H1 (cell line): ENCODE measurements at regions not wholly inside any gene's neighbourhood (a gene's known extent, or its start where the extent isn't known, plus 50 kb on each side); places are given as distances from the start of the nearest gene placed in this dataset.

Experiments used
- CTCF ChIA-PET: fragments of 300-600 bp; sonication (Branson Sonifier 250); formaldehyde crosslinking; loops from one replicate; lab custom pipeline; 2021; ENCODE audit not compliant: partially characterized antibody; lab: Charles Lee
- POLR2A ChIA-PET: fragments of 300-600 bp; sonication (Branson Sonifier 250); formaldehyde crosslinking; loops from one replicate; lab custom pipeline; 2021; ENCODE audit warnings: inconsistent platforms; ENCODE audit not compliant: partially characterized antibody; lab: Charles Lee
- DNase-seq, 2 experiments: peaks; one replicate each; pipeline versions ENCODE4 v3.0.0 to v3.0.0-alpha.2; 2010 to 2022; ENCODE audit warnings: low spot score in 2 of 2, low read depth in 1 of 2, mixed read lengths in 1 of 2
- FAIRE-seq: peaks from 2 replicates; lab custom pipeline; 2011; peaks lifted over from hg19 to GRCh38; lab: Jason Lieb, UNC
- H2AFZ ChIP-seq: 2 replicates; pipeline ENCODE4 v1.8.1; 2012; ENCODE audit warnings: low read length, inconsistent platforms
- H2AK5ac ChIP-seq: 2 replicates; pipeline ENCODE4 v1.6.1; 2013; ENCODE audit warnings: low read depth, low read length
- H2BK120ac ChIP-seq: replicated peaks from 2 replicates; pipeline ENCODE3; 2013; ENCODE audit warnings: low read depth, low read length, inconsistent platforms
- H2BK12ac ChIP-seq: 2 replicates; pipeline ENCODE4 v1.6.1; 2013; ENCODE audit warnings: low read depth, low read length
- H2BK15ac ChIP-seq: 2 replicates; pipeline ENCODE4 v1.6.1; 2013; ENCODE audit warnings: low read length
- H2BK20ac ChIP-seq: 2 replicates; pipeline ENCODE4 v1.6.1; 2013; ENCODE audit warnings: low read length
- H2BK5ac ChIP-seq: 2 replicates; pipeline ENCODE4 v1.6.1; 2013; ENCODE audit warnings: low read depth, low read length
- H3K14ac ChIP-seq: 2 replicates; pipeline ENCODE4 v1.6.1; 2013; ENCODE audit warnings: inconsistent platforms; ENCODE audit not compliant: insufficient read length
- H3K18ac ChIP-seq: 2 replicates; pipeline ENCODE4 v1.6.1; 2013; ENCODE audit warnings: low read length; ENCODE audit errors: extremely low read depth
- H3K23ac ChIP-seq: 2 replicates; pipeline ENCODE4 v1.6.1; 2013; ENCODE audit warnings: inconsistent platforms; ENCODE audit not compliant: insufficient read length
- H3K23me2 ChIP-seq: 2 replicates; pipeline ENCODE4 v1.6.1; 2013; ENCODE audit warnings: low read depth, low read length
- H3K27ac ChIP-seq: 2 replicates; pipeline ENCODE4 v1.6.1; 2011; ENCODE audit warnings: low read depth, low read length, inconsistent platforms
- H3K27me3 ChIP-seq, 4 experiments: replicated peaks in 1 of 4; 1 replicate in 1 of 4; 2 replicates in 3 of 4; pipeline versions ENCODE4 v1.6.1 to v1.8.1; 2011 to 2013; ENCODE audit warnings: low read length in 3 of 4, mild to moderate bottlenecking in 3 of 4, inconsistent platforms in 2 of 4, mixed read lengths in 2 of 4, moderate library complexity in 1 of 4; ENCODE audit not compliant: control insufficient read depth in 3 of 4, insufficient read depth in 3 of 4; ENCODE audit errors: extremely low read depth in 1 of 4
- H3K36me3 ChIP-seq, 4 experiments: 2 replicates each; pipeline versions ENCODE4 v1.6.1 to v1.8.1; 2011 to 2013; ENCODE audit warnings: mild to moderate bottlenecking in 4 of 4, low read length in 3 of 4, moderate library complexity in 2 of 4, control low read depth in 1 of 4, inconsistent platforms in 1 of 4; ENCODE audit not compliant: insufficient read depth in 4 of 4, control insufficient read depth in 2 of 4
- H3K4ac ChIP-seq: replicated peaks from 2 replicates; pipeline ENCODE3; 2013; ENCODE audit warnings: low read length, low read depth, mixed read lengths, inconsistent platforms; ENCODE audit not compliant: insufficient read length
- H3K4me1 ChIP-seq, 4 experiments: replicated peaks in 1 of 4; 1 replicate in 1 of 4; 2 replicates in 3 of 4; pipeline versions ENCODE4 v1.6.1 to v1.8.1; 2011 to 2013; ENCODE audit warnings: low read length in 3 of 4, inconsistent platforms in 2 of 4, mixed read lengths in 1 of 4; ENCODE audit not compliant: insufficient read depth in 4 of 4, control insufficient read depth in 3 of 4
- H3K4me2 ChIP-seq, 2 experiments: 2 replicates each; pipeline versions ENCODE4 v1.6.1 to v1.8.1; 2011 to 2013; ENCODE audit warnings: low read depth in 2 of 2, low read length in 2 of 2, control low read depth in 1 of 2, inconsistent platforms in 1 of 2, mild to moderate bottlenecking in 1 of 2; ENCODE audit not compliant: insufficient read depth in 1 of 2
- H3K4me3 ChIP-seq, 4 experiments: fragments of 200-600, 300-600 bp in 1 of 4; sonication (generic), shearing (Covaris generic), sonication (Bioruptor Twin) in 1 of 4; 2 replicates each; pipeline versions ENCODE4 v1.5.1 to v1.8.1; 2011 to 2016; ENCODE audit warnings: low read length in 4 of 4, low read depth in 3 of 4, control low read depth in 2 of 4, inconsistent platforms in 2 of 4, mild to moderate bottlenecking in 2 of 4, mixed read lengths in 1 of 4, moderate library complexity in 1 of 4; ENCODE audit not compliant: insufficient read depth in 2 of 4; ENCODE audit errors: extremely low read depth in 1 of 4
- H3K56ac ChIP-seq: replicated peaks from 2 replicates; pipeline ENCODE3; 2013; ENCODE audit warnings: low read depth, mild to moderate bottlenecking, mixed read lengths, low read length, inconsistent platforms; ENCODE audit not compliant: insufficient read length
- H3K79me1 ChIP-seq: 2 replicates; pipeline ENCODE4 v1.6.1; 2013; ENCODE audit warnings: low read depth, low read length, control low read depth
- H3K79me2 ChIP-seq, 2 experiments: 2 replicates each; pipeline versions ENCODE4 v1.6.1 to v1.8.1; 2012 to 2013; ENCODE audit warnings: low read length in 2 of 2, mild to moderate bottlenecking in 2 of 2, inconsistent platforms in 1 of 2; ENCODE audit not compliant: insufficient read depth in 2 of 2, control insufficient read depth in 1 of 2
- H3K9ac ChIP-seq, 4 experiments: replicated peaks in 1 of 4; 1 replicate in 1 of 4; 2 replicates in 3 of 4; pipeline versions ENCODE4 v1.6.1 to v1.8.1; 2011 to 2013; ENCODE audit warnings: low read depth in 3 of 4, low read length in 3 of 4, control low read depth in 2 of 4, mild to moderate bottlenecking in 2 of 4, moderate library complexity in 2 of 4, inconsistent platforms in 1 of 4; ENCODE audit errors: extremely low read depth in 1 of 4
- H3K9me3 ChIP-seq, 2 experiments: 2 replicates each; pipeline versions ENCODE4 v1.6.1 to v1.8.1; 2012 to 2013; ENCODE audit warnings: mild to moderate bottlenecking in 2 of 2, moderate library complexity in 2 of 2, control low read depth in 1 of 2, inconsistent platforms in 1 of 2, low read depth in 1 of 2, low read length in 1 of 2, mixed read lengths in 1 of 2; ENCODE audit not compliant: insufficient read depth in 2 of 2
- H4K20me1 ChIP-seq, 2 experiments: replicated peaks in 1 of 2; 2 replicates each; pipeline versions ENCODE3 to v1.8.1; 2011 to 2013; ENCODE audit warnings: inconsistent platforms in 2 of 2, low read length in 2 of 2, mild to moderate bottlenecking in 1 of 2; ENCODE audit not compliant: insufficient read depth in 2 of 2, control insufficient read depth in 1 of 2
- H4K5ac ChIP-seq: 2 replicates; pipeline ENCODE4 v1.6.1; 2013; ENCODE audit warnings: low read length, low read depth, mixed read lengths, inconsistent platforms; ENCODE audit not compliant: insufficient read length
- H4K8ac ChIP-seq: 2 replicates; pipeline ENCODE4 v1.8.0; 2013; ENCODE audit warnings: mild to moderate bottlenecking, moderate library complexity, low read length, inconsistent platforms; ENCODE audit not compliant: insufficient read depth; ENCODE audit errors: extremely low read depth
- H4K91ac ChIP-seq: replicated peaks from 2 replicates; pipeline ENCODE3; 2013; ENCODE audit warnings: low read length, mixed read lengths, inconsistent platforms; ENCODE audit not compliant: insufficient read length
- JUND ChIP-seq: IDR thresholded peaks from 2 replicates; pipeline ENCODE4 v1.6.1; 2011; ENCODE audit warnings: mild to moderate bottlenecking, improper control_type of control experiment, low read length
- SIX5 ChIP-seq: IDR thresholded peaks from 2 replicates; pipeline ENCODE4 v1.6.1; 2011; ENCODE audit warnings: mild to moderate bottlenecking, low read depth, low read length
- ZNF274 ChIP-seq: IDR thresholded peaks from 2 replicates; pipeline ENCODE4 v1.7.0; 2012; ENCODE audit warnings: low read length, borderline replicate concordance; ENCODE audit errors: extremely low read depth
- WGBS, 2 experiments: shearing (Covaris generic) in 1 of 2; methylation state at CpG; one replicate each; pipeline versions ENCODE4 v1.1.6 to v1.1.7; 2013 to 2015; ENCODE audit warnings: low lambda C conversion rate in 2 of 2, mixed read lengths in 2 of 2, inconsistent platforms in 1 of 2, low coverage in 1 of 2, missing lambda C conversion rate in 1 of 2; ENCODE audit not compliant: insufficient replicate concordance in 2 of 2, insufficient coverage in 1 of 2, insufficient read length in 1 of 2; ENCODE audit errors: extremely low coverage in 1 of 2, missing lambda C conversion rate in 1 of 2; 5-methylcytosine and 5-hydroxymethylcytosine counted together

DNA sequence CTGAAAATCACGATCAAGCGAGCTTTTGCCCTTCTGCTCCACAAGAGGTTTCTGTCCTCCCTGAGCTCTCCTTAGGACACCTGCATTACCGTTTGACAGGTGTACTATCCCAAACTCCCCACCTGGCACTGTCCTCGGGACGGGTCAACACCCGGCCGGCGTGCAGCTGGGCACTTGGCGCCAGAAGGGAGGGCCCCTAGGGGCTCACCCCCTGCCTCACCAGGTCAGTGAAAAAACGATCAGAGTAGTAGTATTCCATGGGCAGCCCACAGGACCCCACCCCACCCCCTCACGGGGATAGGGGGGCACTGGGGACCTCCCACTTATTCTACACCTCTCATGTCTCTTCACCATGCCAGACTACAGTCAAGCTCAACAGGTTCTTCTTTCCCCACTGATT, 117.6 kb upstream of the ANKRD30BL start:
- 85% methylated on average over 10 of the region's 11 CpGs; no CpG with 5 or more reads in 1 of the 2 experiments for WGBS, 2 experiments

More for the DNA sequence above, 117.6 kb upstream of the ANKRD30BL start:
- H2BK20ac ChIP-seq, result no peak overlapping the region
- no peaks in the 10 kb centered on the region for H4K20me1 ChIP-seq
- no peak overlapping the region for H4K8ac ChIP-seq
- no peak overlapping the region for H4K91ac ChIP-seq
- DNase-seq (no peak), FAIRE-seq (no peak)
- H3K9me3 ChIP-seq, result peaks cover 0 to 19% of the 10 kb centered on the region in 2 experiments; a peak in 1 of 4 replicates
- H3K36me3 ChIP-seq, result no peaks in the 10 kb centered on the region
- H3K9ac ChIP-seq, result no peak overlapping the region
- H2BK5ac ChIP-seq, result no peak overlapping the region
- no peak overlapping the region for H4K5ac ChIP-seq
- no peak overlapping the region for H3K4ac ChIP-seq
- no peaks in the 10 kb centered on the region for H3K27me3 ChIP-seq
- ChIA-PET CTCF (interaction anchor here (0.9 kb wide), 1 partner anchor 432 kb away, joined by 3 read pairs; no protein-coding TSS in a partner anchor), POLR2A (no interaction called here)
- H3K4me2 ChIP-seq, result no peak overlapping the region
- TF ChIP-seq SIX5, result no peak
- TF ChIP-seq ZNF274, result no peak
- TF ChIP-seq JUND, result no peak
- no peaks in the 10 kb centered on the region for H3K4me1 ChIP-seq
- no peaks in the 10 kb centered on the region for H3K79me2 ChIP-seq
- no peak overlapping the region for H3K27ac ChIP-seq
- no peak overlapping the region for H3K23ac ChIP-seq
- H3K79me1 ChIP-seq, result no peaks in the 10 kb centered on the region
- no peak overlapping the region for H3K4me3 ChIP-seq
- H3K14ac ChIP-seq, result no peak overlapping the region
- H2AFZ ChIP-seq, result no peak overlapping the region
- no peak overlapping the region for H3K56ac ChIP-seq
- H2AK5ac ChIP-seq, result no peak overlapping the region
- no peak overlapping the region for H2BK12ac ChIP-seq
- H2BK15ac ChIP-seq, result no peak overlapping the region
- H3K23me2 ChIP-seq, result no peaks in the 10 kb centered on the region
- no peak overlapping the region for H2BK120ac ChIP-seq
- no peak overlapping the region for H3K18ac ChIP-seq
